ENCODE measurements at regions not wholly inside any gene's neighbourhood (a gene's known extent, or its start where the extent isn't known, plus 50 kb on each side); places are given as distances from the start of the nearest gene placed in this dataset.

- TF ChIP-seq USF2 (IDR thresholded peaks at IDR 0.05; ENCODE audit: low read length): no peak
- no peak for TF ChIP-seq HDAC2 (IDR thresholded peaks at IDR 0.05; ENCODE audit: borderline replicate concordance in 1 of 2, low read depth in 2 of 2, low read length in 2 of 2)
- no peak for TF ChIP-seq SP2 (IDR thresholded peaks at IDR 0.05; ENCODE audit: low read length)
- TF ChIP-seq EP300 (IDR thresholded peaks at IDR 0.05; ENCODE audit: borderline replicate concordance in 1 of 2, low read depth in 2 of 2, low read length in 2 of 2): no peak
- TF ChIP-seq CHD2 (IDR thresholded peaks at IDR 0.05; ENCODE audit: low read length): no peak
- TF ChIP-seq, protein P1, sequence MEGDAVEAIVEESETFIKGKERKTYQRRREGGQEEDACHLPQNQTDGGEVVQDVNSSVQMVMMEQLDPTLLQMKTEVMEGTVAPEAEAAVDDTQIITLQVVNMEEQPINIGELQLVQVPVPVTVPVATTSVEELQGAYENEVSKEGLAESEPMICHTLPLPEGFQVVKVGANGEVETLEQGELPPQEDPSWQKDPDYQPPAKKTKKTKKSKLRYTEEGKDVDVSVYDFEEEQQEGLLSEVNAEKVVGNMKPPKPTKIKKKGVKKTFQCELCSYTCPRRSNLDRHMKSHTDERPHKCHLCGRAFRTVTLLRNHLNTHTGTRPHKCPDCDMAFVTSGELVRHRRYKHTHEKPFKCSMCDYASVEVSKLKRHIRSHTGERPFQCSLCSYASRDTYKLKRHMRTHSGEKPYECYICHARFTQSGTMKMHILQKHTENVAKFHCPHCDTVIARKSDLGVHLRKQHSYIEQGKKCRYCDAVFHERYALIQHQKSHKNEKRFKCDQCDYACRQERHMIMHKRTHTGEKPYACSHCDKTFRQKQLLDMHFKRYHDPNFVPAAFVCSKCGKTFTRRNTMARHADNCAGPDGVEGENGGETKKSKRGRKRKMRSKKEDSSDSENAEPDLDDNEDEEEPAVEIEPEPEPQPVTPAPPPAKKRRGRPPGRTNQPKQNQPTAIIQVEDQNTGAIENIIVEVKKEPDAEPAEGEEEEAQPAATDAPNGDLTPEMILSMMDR (IDR thresholded peaks at IDR 0.05; ENCODE audit: control extremely low read depth in 1 of 3, insufficient read depth in 1 of 3, low read depth in 1 of 3, low read length in 3 of 3): peak in 2 of 3 experiments; percentile 65 to 83; a peak in 3 of 4 replicates
- no peak for TF ChIP-seq SP1 (IDR thresholded peaks at IDR 0.05; ENCODE audit: low read depth, low read length)
These were observed 176.5 kb downstream of the TGFB2 start (continued) for GRCh38 chr1:218521414-218522169.
